ENCODE measurements at regions not wholly inside any gene's neighbourhood (a gene's known extent, or its start where the extent isn't known, plus 50 kb on each side); places are given as distances from the start of the nearest gene placed in this dataset.

- Histone ChIP-seq H3K27ac (replicated peaks in 1 of 4) (no peak overlapping the region), H3K9me3 (no peaks in the 10 kb centered on the region), H3K36me3 (no peaks in the 10 kb centered on the region), H3K4me1 (peaks cover 0 to 21% (median 9%) of the 10 kb centered on the region in 4 donors), H3K27me3 (no peaks in the 10 kb centered on the region), H3K4me3 (no peak overlapping the region)
- WGBS: 68% methylated on average over 3 of the region's 3 CpGs
- TF ChIP-seq EP300 (IDR thresholded peaks at IDR 0.05) (no peak), POLR2AphosphoS5 (IDR thresholded peaks at IDR 0.05) (no peak)
- DNase-seq (ENCODE audit: extremely low spot score): no peak
- intact Hi-C loops (cut with DNase I): loop anchor here (10.0 kb wide), 1 partner anchor 206 kb away; no protein-coding TSS in a partner anchor
Measured at GRCh38 chr1:81548918-81549587, 251.7 kb upstream of the ADGRL2 start.

GRCh38 chr1:81547912-81548303 lies 252.8 kb upstream of the ADGRL2 start:
- no peak overlapping the region for H3K27ac ChIP-seq (replicated peaks in 1 of 4)

GRCh38 chr1:81547261-81547911 lies 253.3 kb upstream of the ADGRL2 start:
- DNase-seq (ENCODE audit: extremely low spot score): no peak
- no peaks in the 10 kb centered on the region for H3K36me3 ChIP-seq
- no peaks in the 10 kb centered on the region for H3K27me3 ChIP-seq
- H3K27ac ChIP-seq (replicated peaks in 1 of 4): no peak overlapping the region
- H3K9me3 ChIP-seq: no peaks in the 10 kb centered on the region
- 89% methylated on average over 6 of the region's 6 CpGs for WGBS
- intact Hi-C loops (cut with DNase I): loop anchor here (10.0 kb wide), 1 partner anchor 207 kb away; no protein-coding TSS in a partner anchor
- peaks cover 0 to 17% (median 8%) of the 10 kb centered on the region in 4 donors for H3K4me1 ChIP-seq
- TF ChIP-seq POLR2A (IDR thresholded peaks at IDR 0.05; ENCODE audit: low read depth) (no peak), CTCF (IDR thresholded peaks at IDR 0.05) (no peak), POLR2AphosphoS5 (IDR thresholded peaks at IDR 0.05) (no peak), EP300 (IDR thresholded peaks at IDR 0.05) (no peak)
- H3K4me3 ChIP-seq: no peak overlapping the region

More at GRCh38 chr1:81547912-81548303, 252.8 kb upstream of the ADGRL2 start:
- Histone ChIP-seq H3K36me3 (no peaks in the 10 kb centered on the region), H3K4me3 (no peak overlapping the region), H3K4me1 (peaks cover 0 to 17% (median 8%) of the 10 kb centered on the region in 4 donors), H3K9me3 (no peaks in the 10 kb centered on the region), H3K27me3 (no peaks in the 10 kb centered on the region)
- TF ChIP-seq EP300 (IDR thresholded peaks at IDR 0.05) (no peak), CTCF (IDR thresholded peaks at IDR 0.05) (no peak), POLR2AphosphoS5 (IDR thresholded peaks at IDR 0.05) (no peak), POLR2A (IDR thresholded peaks at IDR 0.05; ENCODE audit: low read depth) (no peak)
- intact Hi-C loops (cut with DNase I): loop anchor here (10.0 kb wide), 1 partner anchor 207 kb away; no protein-coding TSS in a partner anchor
- 83% methylated on average over 2 of the region's 2 CpGs for WGBS
- no peak for DNase-seq (ENCODE audit: extremely low spot score)

GRCh38 chr1:81545734-81546133 lies 255.0 kb upstream of the ADGRL2 start:
- 90% methylated on average over 6 of the region's 6 CpGs for WGBS
- H3K27ac ChIP-seq (replicated peaks in 1 of 4): no peak overlapping the region
- peaks cover 0 to 13% (median 5%) of the 10 kb centered on the region in 4 donors for H3K4me1 ChIP-seq
- H3K9me3 ChIP-seq: no peaks in the 10 kb centered on the region
- no peaks in the 10 kb centered on the region for H3K27me3 ChIP-seq
- no peak for DNase-seq (ENCODE audit: extremely low spot score)
- intact Hi-C loops (cut with DNase I): loop anchor here (10.0 kb wide), 1 partner anchor 209 kb away; no protein-coding TSS in a partner anchor
- H3K36me3 ChIP-seq: no peaks in the 10 kb centered on the region
- no peak overlapping the region for H3K4me3 ChIP-seq
- no peak for TF ChIP-seq EP300 (IDR thresholded peaks at IDR 0.05)
- TF ChIP-seq CTCF (IDR thresholded peaks at IDR 0.05): no peak
- no peak for TF ChIP-seq POLR2A (IDR thresholded peaks at IDR 0.05; ENCODE audit: low read depth)
- no peak for TF ChIP-seq POLR2AphosphoS5 (IDR thresholded peaks at IDR 0.05)

GRCh38 chr1:81543764-81544163 lies 257.0 kb upstream of the ADGRL2 start:
- no peak overlapping the region for H3K27ac ChIP-seq (replicated peaks in 1 of 4)
- intact Hi-C loops (cut with DNase I): loop anchor here (10.0 kb wide), 1 partner anchor 211 kb away; no protein-coding TSS in a partner anchor
- no peak for DNase-seq (ENCODE audit: extremely low spot score)
- H3K4me3 ChIP-seq: no peak overlapping the region
- no peak for TF ChIP-seq POLR2A (IDR thresholded peaks at IDR 0.05; ENCODE audit: low read depth)
- TF ChIP-seq POLR2AphosphoS5 (IDR thresholded peaks at IDR 0.05): no peak
- no peak for TF ChIP-seq EP300 (IDR thresholded peaks at IDR 0.05)
- TF ChIP-seq CTCF (IDR thresholded peaks at IDR 0.05): no peak
- no peaks in the 10 kb centered on the region for H3K36me3 ChIP-seq
- no peaks in the 10 kb centered on the region for H3K4me1 ChIP-seq
- no peaks in the 10 kb centered on the region for H3K9me3 ChIP-seq
- WGBS: 93% methylated on average over 6 of the region's 6 CpGs
- H3K27me3 ChIP-seq: no peaks in the 10 kb centered on the region
